ENCODE measurements at regions not wholly inside any gene's neighbourhood (a gene's known extent, or its start where the extent isn't known, plus 50 kb on each side); places are given as distances from the start of the nearest gene placed in this dataset.

DNA sequence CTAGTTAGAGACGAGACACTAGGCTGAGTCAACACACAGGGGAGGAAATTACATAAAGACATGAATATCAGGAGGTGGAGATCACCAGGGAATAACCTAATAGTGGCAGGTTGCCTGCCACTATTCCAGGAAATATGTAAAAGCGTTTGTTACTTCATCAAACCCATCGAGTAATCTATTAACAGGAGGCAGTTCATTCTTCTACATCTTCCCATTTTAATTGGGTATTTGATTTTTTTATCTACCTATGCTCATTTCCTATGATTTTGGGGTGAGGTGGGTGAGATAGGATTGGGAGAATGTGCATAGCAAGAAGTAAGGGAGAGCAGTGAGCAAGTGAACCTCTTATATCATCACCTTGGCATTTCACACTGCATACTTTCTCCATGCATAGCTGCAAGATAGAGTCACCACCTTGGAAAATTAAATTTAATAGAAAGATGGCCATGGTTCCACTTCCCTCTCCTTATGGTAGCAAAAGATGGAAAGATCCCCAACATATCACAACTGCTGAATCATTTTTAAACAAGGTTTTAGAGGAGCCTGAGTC is 312.2 kb downstream of the TMEM114 start:
- no peak for DNase-seq (ENCODE audit: low spot score)

DNA sequence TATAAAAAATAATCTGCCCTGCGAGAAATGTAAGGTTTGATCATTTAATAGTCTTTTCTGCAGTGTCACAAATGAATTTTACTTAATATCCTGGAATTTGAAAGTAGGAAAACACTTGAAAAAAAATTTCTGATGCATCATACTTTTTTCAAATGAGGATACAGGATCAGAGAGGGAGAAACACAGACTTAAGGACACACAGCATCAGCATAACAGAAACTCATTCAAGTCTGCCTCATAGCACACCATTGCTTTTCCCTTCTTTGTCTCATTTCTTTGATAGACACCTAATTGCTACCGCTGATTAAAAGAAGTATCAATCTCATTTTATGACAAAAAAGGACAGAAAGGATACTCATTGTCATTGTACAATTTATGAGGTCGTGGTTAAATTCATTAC is 319.0 kb downstream of the TMEM114 start:
- no peak for DNase-seq (ENCODE audit: low spot score)

DNA sequence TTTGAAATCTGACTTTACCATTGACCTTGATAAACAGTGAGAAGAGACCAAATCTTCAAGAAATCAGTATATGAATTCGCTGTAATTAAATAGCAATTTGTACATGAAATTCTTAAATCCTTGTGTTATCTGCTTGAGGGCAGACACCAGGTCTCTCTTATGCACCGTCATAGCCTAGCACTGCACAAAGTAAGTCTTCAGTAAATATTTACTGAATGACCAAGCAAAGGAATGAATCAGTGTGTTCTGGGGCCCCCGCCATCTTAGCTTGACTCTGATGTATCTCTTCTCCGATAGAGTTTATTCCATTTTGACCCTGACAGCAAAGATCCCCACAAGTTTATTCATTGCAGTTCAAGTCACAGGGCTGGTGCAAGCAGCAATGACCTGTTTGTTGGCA is 328.0 kb downstream of the TMEM114 start:
- DNase-seq (ENCODE audit: low spot score): no peak

DNA sequence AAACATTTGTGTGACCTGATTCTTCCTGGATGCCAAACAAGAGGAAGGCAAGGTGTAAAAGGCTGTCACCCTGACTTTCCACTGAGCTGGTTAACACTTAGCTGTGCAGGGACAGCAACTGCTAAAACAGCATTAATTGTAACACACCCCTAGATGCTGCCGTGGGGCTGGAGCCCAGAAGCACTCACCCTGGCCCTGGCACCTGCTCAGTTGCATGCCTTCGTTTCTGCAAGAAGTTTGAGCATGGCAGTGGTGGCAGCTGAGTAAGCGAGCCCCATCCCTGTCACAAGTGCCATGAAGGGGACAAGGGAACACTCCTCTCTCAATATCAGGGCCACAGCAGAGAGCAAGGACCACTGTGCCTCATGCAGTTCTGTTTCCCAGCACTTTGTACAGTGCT is 330.2 kb downstream of the TMEM114 start:
- no peak for DNase-seq (ENCODE audit: low spot score)

DNA sequence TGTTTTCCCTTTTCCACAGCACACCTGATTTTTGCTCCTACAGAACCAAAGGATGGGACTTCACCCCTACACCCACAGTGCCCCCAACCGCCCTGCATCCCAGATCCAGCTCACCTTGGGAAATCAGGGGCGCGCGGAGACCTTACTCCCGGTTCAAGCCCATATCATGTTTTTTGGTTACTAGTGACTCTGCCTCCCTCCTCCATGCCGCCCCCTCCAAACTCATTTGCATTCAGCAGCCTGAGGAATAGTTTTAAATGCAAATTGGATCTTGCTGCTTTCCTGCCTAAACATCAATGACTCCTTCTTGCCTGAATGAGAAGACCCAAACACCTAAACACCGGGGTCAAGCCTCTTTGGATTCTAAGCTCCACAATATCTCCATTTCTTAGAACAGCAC is 331.8 kb downstream of the TMEM114 start:
- DNase-seq (ENCODE audit: low spot score): no peak

DNA sequence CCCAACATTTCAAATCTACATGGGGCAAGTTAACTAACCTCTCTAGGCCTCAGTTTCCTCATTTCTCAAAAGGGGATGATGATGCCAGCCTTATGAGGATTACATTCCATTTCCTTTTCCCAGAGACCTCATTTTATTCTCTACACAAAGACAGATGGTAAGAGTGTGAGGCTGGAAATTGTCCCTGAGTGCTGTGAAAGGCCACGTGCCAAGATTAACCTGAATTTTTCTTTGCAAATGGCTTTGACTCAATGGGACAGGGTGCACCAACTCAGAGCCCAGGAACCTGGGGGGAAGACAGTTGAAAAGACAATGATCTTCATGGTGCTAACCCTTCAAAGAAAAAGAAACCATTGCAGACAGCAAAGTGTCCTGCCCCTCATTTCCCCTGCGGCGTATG is 332.8 kb downstream of the TMEM114 start:
- DNase-seq (ENCODE audit: low spot score): no peak

DNA sequence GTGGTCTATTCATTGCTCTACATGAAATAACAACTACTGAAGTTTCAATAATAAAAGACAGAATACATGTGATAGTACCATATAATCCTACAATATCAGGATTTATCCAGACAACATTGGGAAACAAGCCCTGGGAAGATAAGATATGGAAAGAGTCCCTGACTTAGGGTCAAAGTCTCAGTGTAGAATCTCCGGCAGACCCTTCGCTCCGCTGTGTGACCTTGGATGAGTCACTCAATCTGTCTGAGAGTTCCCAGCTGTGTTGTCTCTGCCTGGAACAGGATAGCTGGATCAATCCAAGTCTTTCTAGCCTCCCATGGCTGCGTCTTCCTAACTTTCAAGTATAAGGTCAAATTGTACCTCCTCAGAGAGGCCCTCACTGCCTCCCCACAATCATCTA is 335.9 kb downstream of the TMEM114 start:
- no peak for DNase-seq (ENCODE audit: low spot score)

DNA sequence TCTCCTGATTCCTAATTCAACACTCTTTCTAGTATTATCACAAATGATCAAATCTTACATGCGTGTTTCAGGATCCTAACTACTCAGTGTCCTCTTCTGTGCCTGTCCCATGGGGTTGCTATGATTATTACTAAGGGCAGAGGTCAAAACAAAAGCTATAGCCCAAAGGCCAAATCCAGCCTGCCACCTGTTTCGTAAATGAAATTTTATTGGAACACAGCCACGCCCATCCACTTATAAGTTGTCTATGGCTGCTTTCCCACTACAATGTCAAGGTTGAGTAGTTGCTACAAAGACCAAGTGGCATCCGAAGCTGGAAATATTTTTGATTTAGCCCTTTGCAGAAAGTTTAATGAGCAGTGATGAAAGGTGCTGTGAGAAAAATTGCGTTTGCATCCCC is 336.6 kb downstream of the TMEM114 start:
- no peak for DNase-seq (ENCODE audit: low spot score)

DNA sequence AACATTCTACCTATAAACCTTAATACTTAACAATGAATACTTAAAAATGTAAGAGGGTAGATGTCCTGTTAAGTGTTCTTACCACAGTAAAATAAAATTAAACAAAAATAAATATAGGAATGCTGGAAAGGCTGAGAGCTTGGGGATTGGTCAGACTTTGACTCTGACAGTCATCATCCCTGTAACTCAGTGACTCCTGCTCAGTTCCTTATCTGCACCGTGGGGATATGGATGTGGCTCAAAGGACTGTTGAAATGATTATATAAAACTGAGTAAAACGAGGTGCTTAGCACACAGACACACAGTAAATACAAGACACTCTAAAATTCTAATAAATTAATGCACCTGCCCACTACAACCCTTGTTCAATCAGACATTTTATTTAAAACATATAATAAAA is 338.6 kb downstream of the TMEM114 start:
- DNase-seq (ENCODE audit: low spot score): no peak

DNA sequence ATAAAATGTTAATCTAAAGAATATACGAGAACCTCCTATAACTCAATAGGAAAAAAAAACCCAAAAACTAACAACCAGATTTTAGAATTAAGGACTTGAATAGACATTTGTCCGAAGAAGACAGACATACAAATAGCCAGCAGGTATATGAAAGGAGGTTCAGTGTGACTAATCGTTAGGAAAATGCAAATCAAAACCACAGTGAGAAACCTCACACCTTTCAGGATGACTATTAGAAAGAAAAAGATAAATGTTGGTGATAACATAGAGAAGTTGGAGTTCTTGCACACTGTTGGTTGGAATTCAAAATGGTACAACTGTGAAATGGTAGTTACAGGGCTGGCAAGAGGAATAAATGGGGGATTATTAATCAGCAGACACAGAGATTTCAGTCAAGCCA is 339.0 kb downstream of the TMEM114 start:
- no peak for DNase-seq (ENCODE audit: low spot score)

DNA sequence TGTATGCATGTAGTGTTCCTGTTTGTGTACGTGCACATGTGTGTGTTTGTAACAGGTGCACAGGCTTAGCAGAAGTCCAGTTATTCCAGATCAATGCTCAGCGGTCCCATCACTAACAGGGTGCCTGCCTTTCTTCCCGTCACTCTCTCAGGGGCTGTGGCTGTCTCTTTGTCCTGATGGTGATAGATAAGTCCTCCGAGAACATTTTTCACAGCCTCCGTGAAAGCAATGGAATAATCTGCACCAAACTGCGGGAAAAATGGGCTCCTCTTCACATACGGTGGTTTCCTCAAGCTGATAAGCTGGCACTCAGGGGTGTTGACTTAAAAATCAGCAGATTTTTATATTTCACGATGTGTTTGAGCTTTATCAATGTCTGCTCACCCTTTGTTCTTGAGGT is 342.3 kb downstream of the TMEM114 start:
- no peak for DNase-seq (ENCODE audit: low spot score)

DNA sequence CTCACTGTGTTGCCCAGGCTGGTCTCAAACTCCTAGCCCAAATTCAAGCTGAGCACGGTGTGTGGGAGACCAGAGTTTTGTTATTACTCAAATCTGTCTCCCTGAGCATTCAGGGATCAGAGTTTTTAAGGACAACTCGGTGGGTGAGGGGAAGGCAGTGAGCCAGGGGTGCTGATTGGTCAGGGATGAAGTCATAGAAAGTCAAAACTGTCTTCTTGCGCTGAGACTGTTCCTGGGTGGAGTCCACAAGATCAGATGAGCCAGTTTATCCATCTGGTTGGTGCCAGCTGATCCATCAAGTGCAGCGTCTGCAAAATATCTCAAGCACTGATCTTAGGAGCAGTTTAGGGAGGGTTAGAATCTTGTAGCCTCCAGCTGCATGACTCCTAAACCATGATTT is 346.3 kb downstream of the TMEM114 start:
- no peak for DNase-seq (ENCODE audit: low spot score)

DNA sequence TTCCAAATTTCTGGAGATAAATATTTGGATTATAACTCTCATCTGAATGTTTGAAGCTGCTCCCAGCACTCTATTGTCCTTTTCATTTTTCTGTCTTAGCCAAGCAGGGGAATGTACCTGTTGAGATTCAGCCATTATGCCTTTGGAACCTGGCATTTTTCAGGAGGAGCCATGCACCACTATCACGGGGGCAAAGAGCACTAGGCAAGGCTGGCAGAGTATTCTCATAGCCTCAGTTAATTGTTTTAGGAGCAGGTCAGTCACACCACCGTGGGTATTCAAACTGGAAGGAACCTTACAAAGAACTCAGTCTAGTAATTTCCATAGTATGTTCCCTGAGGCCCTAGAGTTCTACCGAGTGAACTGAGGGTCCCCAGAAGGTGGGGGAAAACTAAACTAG is 348.9 kb downstream of the TMEM114 start:
- peak; percentile 10 for DNase-seq (ENCODE audit: low spot score)

DNA sequence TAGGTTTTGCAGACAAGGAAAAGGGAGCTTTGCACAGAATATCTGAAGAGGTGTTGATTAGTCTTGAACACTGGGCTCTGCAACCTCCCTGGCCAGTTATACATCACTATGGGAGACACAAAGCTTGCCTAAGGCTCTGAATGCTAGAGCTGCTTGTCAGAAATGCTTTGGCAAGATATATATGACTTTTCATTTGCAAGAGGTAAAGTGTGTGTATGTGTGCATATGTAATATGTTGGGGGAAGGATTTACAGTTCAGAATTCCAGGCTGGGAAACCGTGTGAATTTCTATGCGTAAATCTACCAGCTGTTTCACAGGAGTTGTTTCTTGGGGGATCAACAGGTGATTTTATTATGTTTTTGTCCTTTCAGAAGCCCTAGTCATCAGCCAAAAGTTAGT is 350.9 kb downstream of the TMEM114 start:
- no peak for DNase-seq (ENCODE audit: low spot score)

DNA sequence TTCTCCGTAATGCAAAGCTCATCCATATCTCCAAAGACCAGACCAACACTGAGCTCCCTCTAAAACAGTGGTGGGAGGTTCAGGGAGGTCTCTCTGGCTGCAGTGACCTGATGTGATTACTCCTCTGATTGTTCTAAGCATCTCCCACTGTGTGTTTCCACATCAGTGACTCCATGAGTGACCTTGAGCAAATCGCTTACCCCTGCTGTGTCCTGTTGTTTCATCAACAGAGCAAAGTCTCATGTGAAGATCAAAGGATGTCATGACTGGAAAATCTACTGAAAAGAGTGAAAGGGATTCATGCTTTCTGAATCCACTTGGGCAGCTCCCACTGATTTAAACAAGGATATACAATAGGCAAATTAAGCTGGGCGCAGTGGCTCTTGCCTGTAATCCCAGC is 352.9 kb downstream of the TMEM114 start:
- no peak for DNase-seq (ENCODE audit: low spot score)

DNA sequence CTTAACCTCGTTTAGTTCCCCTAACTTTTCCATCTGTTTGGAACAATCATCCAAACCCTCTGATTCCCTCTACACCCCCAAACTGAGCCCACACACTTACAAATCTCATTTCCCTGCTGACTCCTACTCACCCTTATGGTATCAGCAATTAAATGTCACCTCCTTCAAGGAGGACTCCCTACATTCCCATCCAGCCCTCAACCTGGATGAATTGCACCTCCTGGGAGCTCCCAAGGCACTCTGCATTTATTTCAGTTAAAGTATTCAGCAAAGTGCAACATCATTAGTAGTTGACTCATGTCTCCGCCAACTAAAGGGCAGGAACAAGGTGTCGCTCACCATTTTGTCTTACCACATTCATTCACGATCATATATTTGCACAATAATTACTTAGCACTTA is 353.5 kb downstream of the TMEM114 start:
- no peak for DNase-seq (ENCODE audit: low spot score)

DNA sequence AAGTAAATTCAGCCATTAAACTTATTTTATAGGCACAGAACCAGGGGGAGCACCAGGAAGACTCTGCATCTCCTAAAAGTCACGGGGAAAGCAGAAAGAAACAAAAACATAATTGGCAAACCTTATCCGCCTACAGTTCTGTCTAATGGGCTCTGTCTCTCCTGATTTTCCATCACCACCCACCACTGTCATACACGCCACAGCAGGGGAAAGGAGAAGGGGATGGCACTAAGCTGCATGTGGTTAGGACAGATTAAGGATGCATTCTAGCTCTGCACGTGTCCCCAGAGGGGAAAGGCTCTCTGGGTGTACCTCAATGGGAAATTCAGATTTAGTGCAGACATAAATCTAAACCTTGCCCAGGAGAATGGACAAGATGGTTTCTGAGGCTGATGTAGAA is 359.8 kb downstream of the TMEM114 start:
- DNase-seq (ENCODE audit: low spot score): no peak

DNA sequence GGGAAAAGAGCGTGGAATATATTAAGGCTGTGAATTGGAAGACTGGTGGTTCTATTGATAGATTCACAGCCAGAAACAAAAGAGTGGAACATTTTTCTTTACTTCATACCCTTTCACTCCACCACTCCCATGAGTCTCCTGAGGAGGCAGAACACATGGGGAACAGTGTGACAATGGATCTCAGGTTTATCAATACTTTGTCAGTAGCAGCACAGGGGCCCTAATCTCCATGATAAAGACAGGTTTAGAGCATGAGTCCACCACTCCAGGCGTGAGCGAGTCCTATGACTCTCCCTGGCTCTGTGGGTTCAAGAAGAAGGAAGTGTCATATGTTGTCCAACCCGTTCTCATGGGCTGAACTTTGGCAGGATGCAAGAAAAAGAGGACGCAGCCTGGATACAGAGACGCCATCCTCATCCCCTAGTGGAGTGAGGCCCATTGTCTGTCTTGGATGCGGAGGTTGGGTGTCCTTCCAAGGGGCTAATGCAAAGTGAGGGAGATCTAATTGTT is 361.2 kb downstream of the TMEM114 start:
- no peak for DNase-seq (ENCODE audit: low spot score)

DNA sequence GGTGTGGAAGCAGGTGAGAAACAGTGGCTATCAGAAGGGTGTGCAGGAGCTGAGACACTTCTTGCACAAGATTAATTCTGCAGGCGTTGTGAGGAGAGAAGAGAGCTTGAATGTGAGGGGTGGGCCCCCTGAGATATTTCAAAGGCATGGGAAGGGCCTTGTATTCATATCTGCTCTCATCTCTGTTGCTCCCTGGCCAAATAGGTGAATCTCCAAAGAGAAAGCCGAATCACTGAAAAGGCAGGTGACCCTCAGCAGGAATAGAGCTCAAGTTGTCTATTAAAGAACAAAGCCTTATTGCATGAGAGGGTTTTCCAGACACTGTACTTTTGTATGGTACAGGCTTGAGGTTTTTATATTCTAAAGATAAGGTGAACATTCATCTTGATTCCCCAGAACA is 373.1 kb downstream of the TMEM114 start:
- DNase-seq (ENCODE audit: low spot score): no peak

DNA sequence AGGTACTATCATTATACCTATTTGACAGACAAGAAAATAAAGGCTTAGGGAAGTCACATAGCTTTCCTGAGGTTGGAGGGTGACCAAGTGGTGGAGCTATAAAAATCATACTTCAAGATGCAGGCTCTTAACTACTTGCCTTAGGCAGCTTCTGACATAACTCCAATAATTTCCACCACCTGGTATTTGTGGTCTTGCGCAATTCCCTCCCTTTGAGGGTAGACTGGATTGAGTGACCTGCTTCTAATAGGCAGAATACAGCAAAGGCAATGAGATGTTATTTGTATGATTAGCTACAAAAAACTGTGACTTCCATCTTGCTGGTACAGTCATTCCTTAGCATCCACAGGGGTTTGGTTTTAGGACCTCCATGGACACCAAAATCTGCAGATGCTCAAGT is 385.5 kb downstream of the TMEM114 start:
- no peak for DNase-seq (ENCODE audit: low spot score)

DNA sequence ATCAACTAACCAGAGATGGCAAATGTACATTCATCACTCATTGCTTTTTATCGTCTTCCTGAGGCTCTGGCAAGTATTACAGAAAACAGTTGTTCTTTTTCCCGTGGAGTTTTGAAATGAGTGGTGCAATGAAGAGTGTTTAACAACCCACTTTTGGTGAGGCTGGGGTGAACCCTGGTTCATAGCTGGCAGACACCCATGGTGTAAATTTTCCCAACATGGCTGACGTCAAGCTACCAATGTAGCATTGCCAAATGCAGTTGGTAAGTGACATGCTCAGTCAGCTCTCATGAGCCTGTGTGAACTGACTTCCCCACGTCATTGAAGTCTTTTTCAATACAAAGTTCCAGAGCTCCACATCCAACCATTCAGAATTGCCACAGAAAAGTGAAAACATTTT is 386.2 kb downstream of the TMEM114 start:
- no peak for DNase-seq (ENCODE audit: low spot score)

DNA sequence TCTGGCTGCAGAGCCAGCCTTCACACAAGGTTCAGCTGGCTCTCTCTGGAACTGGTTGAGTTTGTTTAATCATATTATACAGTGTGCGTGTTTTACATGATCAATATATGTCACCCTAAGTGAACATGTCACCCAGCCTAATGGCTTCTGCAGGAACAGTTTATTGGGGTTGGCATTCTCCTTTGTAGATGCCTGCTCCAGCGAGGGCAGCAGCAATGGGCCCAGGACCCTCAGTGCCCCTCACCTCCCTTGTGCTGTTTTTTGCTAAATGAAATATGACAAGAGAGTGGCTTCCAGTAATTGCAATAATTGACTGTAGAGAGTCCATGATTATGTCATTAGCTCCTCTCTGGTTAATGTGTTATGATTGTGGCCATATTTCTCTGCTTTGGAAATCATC is 387.2 kb downstream of the TMEM114 start:
- DNase-seq (ENCODE audit: low spot score): no peak

DNA sequence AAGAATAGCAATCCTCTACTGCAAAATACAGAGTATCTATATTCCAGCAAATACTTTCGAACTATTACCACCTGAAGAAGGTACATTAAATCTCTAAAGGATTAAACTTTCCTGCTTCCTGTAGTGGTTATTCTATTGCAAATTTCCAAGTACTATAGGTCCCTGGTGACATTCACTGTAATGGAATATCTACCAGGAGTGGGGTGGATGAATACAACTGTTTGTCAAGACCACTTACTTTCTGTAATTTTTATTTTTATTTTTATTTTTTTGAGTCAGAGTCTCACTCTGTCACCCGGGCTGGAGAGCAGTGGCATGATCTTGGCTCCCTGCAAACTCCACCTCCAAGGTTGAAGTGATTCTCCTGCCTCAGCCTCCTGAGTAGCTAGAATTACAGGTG is 389.5 kb downstream of the TMEM114 start:
- no peak for DNase-seq (ENCODE audit: low spot score)

DNA sequence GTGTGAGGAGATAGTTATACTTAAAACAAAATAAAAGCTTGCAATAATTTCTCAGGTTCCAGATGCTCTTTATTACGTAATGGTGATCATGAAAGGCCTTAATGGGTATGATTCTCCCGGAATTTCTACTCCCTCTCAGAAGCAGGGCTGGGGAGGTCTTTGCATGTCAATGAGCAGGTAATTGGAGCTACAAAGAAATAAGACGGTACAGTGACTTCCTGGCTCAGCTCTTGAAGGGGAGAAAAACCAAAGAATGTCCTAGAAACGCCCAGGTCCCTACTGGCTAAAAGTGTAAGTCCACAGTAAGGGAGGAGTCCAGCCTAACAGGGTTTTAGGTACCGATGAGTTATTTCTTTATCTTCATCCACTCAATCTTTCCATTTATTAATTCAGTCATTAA is 390.9 kb downstream of the TMEM114 start:
- DNase-seq (ENCODE audit: low spot score): no peak

DNA sequence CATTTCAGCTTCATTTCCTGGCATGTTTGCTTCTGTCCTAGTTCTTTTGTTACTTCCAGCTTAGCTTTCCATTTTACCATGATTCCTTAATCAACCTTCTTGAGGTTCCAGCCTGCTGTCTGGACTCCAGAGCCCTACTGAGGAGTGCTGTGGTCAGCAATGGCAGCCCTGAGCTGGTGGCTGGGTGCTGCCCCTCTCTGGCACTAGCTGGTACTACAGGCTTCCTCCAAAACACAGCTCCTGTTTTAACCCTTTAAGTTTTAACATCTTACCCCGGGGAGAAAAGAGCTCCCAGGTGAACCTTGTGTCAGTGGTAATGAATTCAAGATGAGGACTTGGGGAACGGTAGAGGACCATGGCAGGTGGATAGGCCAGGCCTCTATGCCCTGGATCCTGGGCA is 395.5 kb downstream of the TMEM114 start:
- no peak for DNase-seq (ENCODE audit: low spot score)

Measured in mucosa of gallbladder (tissue), 1 donor.